ENCODE measurements at regions not wholly inside any gene's neighbourhood (a gene's known extent, or its start where the extent isn't known, plus 50 kb on each side); places are given as distances from the start of the nearest gene placed in this dataset.

DNA sequence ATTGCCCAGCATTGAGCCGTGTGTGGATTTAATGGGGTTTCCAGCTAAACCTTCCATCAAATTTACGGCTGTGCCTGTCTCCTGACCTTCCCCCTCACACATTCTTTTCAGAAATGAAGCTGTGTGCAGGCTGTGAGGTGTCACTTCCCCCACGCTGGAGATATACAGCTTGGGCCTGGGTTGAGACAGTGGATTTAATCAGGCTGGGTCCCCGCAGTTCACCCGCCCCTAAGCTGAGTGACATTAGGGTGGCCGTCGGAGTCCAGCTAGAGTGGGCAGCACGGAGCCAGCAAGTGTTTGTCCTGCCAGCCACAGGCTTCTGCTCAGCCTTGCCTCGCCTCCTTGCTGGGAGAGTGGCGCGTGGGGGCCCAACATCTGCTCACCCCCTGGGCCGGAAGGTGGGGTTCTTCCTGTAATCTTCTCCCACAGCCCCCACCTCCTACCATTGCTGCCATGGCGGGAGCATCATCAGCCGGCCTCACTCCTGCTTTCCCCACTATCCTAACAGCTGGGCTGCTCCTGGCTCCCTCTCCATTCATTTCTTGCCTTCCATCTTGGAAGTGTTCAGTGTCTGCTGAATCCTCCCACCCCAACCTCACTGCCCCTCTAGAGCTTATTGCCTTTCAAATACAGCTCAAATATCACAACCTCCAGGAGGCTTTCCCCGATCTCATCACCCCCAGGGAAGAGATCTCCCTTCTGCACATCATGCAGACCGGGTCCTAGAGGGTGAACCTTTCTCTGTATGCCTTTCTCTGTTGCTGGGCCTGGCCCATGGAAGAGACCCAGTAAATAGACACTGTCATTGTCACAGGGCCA is 149.0 kb downstream of the GLI2 start:
- no peak for TF ChIP-seq EZH2phosphoT487 (IDR thresholded peaks at IDR 0.05; ENCODE audit: borderline replicate concordance)
- TF ChIP-seq, protein P1, sequence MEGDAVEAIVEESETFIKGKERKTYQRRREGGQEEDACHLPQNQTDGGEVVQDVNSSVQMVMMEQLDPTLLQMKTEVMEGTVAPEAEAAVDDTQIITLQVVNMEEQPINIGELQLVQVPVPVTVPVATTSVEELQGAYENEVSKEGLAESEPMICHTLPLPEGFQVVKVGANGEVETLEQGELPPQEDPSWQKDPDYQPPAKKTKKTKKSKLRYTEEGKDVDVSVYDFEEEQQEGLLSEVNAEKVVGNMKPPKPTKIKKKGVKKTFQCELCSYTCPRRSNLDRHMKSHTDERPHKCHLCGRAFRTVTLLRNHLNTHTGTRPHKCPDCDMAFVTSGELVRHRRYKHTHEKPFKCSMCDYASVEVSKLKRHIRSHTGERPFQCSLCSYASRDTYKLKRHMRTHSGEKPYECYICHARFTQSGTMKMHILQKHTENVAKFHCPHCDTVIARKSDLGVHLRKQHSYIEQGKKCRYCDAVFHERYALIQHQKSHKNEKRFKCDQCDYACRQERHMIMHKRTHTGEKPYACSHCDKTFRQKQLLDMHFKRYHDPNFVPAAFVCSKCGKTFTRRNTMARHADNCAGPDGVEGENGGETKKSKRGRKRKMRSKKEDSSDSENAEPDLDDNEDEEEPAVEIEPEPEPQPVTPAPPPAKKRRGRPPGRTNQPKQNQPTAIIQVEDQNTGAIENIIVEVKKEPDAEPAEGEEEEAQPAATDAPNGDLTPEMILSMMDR (conservative IDR thresholded peaks at IDR 0.05; ENCODE audit: low read length), result no peak
- no peak overlapping the region for H2AFZ ChIP-seq (ENCODE audit: low read length)
- no peaks in the 10 kb centered on the region for H3K4me1 ChIP-seq (ENCODE audit: insufficient read depth, low read length, poor library complexity, severe bottlenecking)
- no peaks in the 10 kb centered on the region for H4K20me1 ChIP-seq (ENCODE audit: insufficient read depth, low read length, poor library complexity, severe bottlenecking)
- no peak overlapping the region for H3K4me2 ChIP-seq (ENCODE audit: low read depth, low read length, poor library complexity, severe bottlenecking)
- no peaks in the 10 kb centered on the region for H3F3A ChIP-seq (ENCODE audit: low read depth)
- no peak overlapping the region for H3K9ac ChIP-seq (ENCODE audit: low read depth, low read length, poor library complexity, severe bottlenecking)
- H3K36me3 ChIP-seq (ENCODE audit: insufficient read depth, low read length), result no peaks in the 10 kb centered on the region
- no peaks in the 10 kb centered on the region for H3K79me2 ChIP-seq (ENCODE audit: insufficient read depth, low read length)
- no peaks in the 10 kb centered on the region for H3K9me2 ChIP-seq (replicated peaks; ENCODE audit: low read depth, low read length)
- H3K27me3 ChIP-seq (ENCODE audit: insufficient read depth, low read length, poor library complexity, severe bottlenecking), result no peaks in the 10 kb centered on the region
- no peak overlapping the region for H3K4me3 ChIP-seq (ENCODE audit: low read length, poor library complexity, severe bottlenecking)
- H3K9me3 ChIP-seq (ENCODE audit: insufficient read depth, low read depth, low read length), result no peaks in the 10 kb centered on the region

DNA sequence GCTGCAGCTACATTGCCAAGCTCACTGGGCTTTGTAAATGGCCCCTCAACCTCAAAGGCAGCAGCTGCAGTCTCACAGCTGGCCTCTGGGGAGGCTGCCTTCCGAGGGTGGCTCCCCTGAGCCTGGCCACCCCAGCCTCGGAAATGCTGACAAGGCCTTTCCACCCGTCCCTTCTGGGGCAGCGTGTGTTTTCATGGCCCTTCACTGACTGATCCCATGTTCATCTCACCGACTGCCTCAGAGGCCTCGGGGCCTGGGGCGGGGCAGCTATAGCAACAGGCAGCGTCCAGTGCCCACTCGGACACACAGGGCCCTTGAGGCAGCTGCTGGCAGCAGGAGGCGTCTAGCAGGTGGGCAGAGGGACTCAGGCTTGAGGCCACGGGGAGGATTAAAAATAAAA is 149.7 kb downstream of the GLI2 start:
- Histone ChIP-seq H3K79me2 (ENCODE audit: insufficient read depth, low read length) (no peaks in the 10 kb centered on the region), H3K4me3 (ENCODE audit: low read length, poor library complexity, severe bottlenecking) (no peak overlapping the region), H4K20me1 (ENCODE audit: insufficient read depth, low read length, poor library complexity, severe bottlenecking) (no peaks in the 10 kb centered on the region), H2AFZ (ENCODE audit: low read length) (no peak overlapping the region), H3F3A (ENCODE audit: low read depth) (no peaks in the 10 kb centered on the region), H3K4me1 (ENCODE audit: insufficient read depth, low read length, poor library complexity, severe bottlenecking) (no peaks in the 10 kb centered on the region), H3K9me2 (replicated peaks; ENCODE audit: low read depth, low read length) (no peaks in the 10 kb centered on the region), H3K9me3 (ENCODE audit: insufficient read depth, low read depth, low read length) (no peaks in the 10 kb centered on the region), H3K36me3 (ENCODE audit: insufficient read depth, low read length) (no peaks in the 10 kb centered on the region), H3K4me2 (ENCODE audit: low read depth, low read length, poor library complexity, severe bottlenecking) (no peak overlapping the region), H3K27me3 (ENCODE audit: insufficient read depth, low read length, poor library complexity, severe bottlenecking) (no peaks in the 10 kb centered on the region), H3K9ac (ENCODE audit: low read depth, low read length, poor library complexity, severe bottlenecking) (no peak overlapping the region)
- TF ChIP-seq, protein P1 (conservative IDR thresholded peaks at IDR 0.05; ENCODE audit: low read length), result no peak

DNA sequence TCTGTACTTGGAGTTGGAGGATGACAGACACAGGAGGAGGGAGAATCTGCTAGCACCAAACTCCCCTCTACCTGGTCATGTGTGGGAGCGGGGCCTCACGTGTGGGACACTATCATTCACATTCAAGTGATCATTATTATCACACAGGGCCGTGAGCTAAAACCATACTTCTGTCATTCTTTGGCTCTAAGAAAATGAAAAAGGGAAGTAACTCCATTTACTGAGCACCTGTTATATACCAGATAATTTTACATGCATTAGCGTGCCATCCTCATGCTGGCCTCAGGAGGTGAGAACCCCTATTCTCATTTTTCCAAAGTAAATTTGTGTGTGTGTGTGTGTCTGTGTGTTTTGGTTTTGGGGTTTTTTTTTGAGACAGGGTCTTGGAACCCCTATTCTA is 150.1 kb downstream of the GLI2 start:
- H3K27me3 ChIP-seq (ENCODE audit: insufficient read depth, low read length, poor library complexity, severe bottlenecking), result no peaks in the 10 kb centered on the region
- no peaks in the 10 kb centered on the region for H4K20me1 ChIP-seq (ENCODE audit: insufficient read depth, low read length, poor library complexity, severe bottlenecking)
- no peaks in the 10 kb centered on the region for H3K9me2 ChIP-seq (replicated peaks; ENCODE audit: low read depth, low read length)
- H3K9me3 ChIP-seq (ENCODE audit: insufficient read depth, low read depth, low read length), result no peaks in the 10 kb centered on the region
- H3F3A ChIP-seq (ENCODE audit: low read depth), result no peaks in the 10 kb centered on the region
- H3K4me2 ChIP-seq (ENCODE audit: low read depth, low read length, poor library complexity, severe bottlenecking), result no peak overlapping the region
- H3K4me3 ChIP-seq (ENCODE audit: low read length, poor library complexity, severe bottlenecking), result no peak overlapping the region
- H3K4me1 ChIP-seq (ENCODE audit: insufficient read depth, low read length, poor library complexity, severe bottlenecking), result no peaks in the 10 kb centered on the region
- H2AFZ ChIP-seq (ENCODE audit: low read length), result no peak overlapping the region
- no peaks in the 10 kb centered on the region for H3K36me3 ChIP-seq (ENCODE audit: insufficient read depth, low read length)
- H3K79me2 ChIP-seq (ENCODE audit: insufficient read depth, low read length), result no peaks in the 10 kb centered on the region
- TF ChIP-seq, protein P1 (conservative IDR thresholded peaks at IDR 0.05; ENCODE audit: low read length), result no peak
- TF ChIP-seq EZH2phosphoT487 (IDR thresholded peaks at IDR 0.05; ENCODE audit: borderline replicate concordance), result no peak
- H3K9ac ChIP-seq (ENCODE audit: low read depth, low read length, poor library complexity, severe bottlenecking), result no peak overlapping the region
